MM.1S (cell line): ENCODE measurements at regions not wholly inside any gene's neighbourhood (a gene's known extent, or its start where the extent isn't known, plus 50 kb on each side); places are given as distances from the start of the nearest gene placed in this dataset.

Experiments
- EZH2 ChIP-seq: fragments of 300-600 bp; sonication (generic); optimal IDR thresholded peaks from 2 replicates; pipeline ENCODE3; 2017; ENCODE audit warnings: low read depth, mild to moderate bottlenecking, antibody characterized with exemption, low read length, mixed read lengths
- EZH2phosphoT487 ChIP-seq: fragments of 300-600 bp; sonication (generic); IDR thresholded peaks from 2 replicates; pipeline ENCODE4 v1.6.1; 2018; ENCODE audit warnings: antibody characterized with exemption, low read length
- TF ChIP-seq, protein P1 (sequence below): fragments of 300-600 bp; sonication (generic); IDR thresholded peaks from 2 replicates; pipeline ENCODE4 v1.5.1; 2016; ENCODE audit warnings: antibody characterized with exemption, low read length, mixed read lengths

DNA sequence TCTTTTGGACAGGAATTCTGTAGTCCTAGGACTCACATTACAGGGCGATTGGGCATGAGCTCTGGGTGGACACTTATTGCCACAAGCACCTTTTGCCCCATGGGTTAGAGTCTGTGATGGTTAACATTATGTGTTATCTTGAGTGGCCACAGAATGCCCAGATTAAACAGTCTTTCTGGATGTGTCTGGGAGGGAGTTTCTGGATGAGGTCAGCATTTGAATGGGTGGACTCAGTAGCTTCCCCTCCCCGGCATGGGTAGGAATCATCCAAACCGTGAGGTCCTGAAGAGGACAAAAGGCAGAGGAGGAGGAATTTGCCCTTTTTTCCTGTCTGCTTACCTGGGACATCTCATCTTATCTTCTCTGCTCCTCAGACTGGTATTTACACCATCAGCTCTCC, 85.6 kb downstream of the BMP4 start:
- TF ChIP-seq, protein P1, sequence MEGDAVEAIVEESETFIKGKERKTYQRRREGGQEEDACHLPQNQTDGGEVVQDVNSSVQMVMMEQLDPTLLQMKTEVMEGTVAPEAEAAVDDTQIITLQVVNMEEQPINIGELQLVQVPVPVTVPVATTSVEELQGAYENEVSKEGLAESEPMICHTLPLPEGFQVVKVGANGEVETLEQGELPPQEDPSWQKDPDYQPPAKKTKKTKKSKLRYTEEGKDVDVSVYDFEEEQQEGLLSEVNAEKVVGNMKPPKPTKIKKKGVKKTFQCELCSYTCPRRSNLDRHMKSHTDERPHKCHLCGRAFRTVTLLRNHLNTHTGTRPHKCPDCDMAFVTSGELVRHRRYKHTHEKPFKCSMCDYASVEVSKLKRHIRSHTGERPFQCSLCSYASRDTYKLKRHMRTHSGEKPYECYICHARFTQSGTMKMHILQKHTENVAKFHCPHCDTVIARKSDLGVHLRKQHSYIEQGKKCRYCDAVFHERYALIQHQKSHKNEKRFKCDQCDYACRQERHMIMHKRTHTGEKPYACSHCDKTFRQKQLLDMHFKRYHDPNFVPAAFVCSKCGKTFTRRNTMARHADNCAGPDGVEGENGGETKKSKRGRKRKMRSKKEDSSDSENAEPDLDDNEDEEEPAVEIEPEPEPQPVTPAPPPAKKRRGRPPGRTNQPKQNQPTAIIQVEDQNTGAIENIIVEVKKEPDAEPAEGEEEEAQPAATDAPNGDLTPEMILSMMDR, result no peak
- TF ChIP-seq EZH2phosphoT487 (no peak), EZH2 (no peak)
